GM13977 (cell line): ENCODE measurements at regions not wholly inside any gene's neighbourhood (a gene's known extent, or its start where the extent isn't known, plus 50 kb on each side); places are given as distances from the start of the nearest gene placed in this dataset.

Experiments used
- DNase-seq: peaks from one replicate; pipeline ENCODE4 v3.0.0; 2012; ENCODE audit warnings: low spot score
- CTCF ChIP-seq: IDR thresholded peaks from 2 replicates; pipeline ENCODE4 v1.5.1; 2012; ENCODE audit warnings: mild to moderate bottlenecking, control low read depth; ENCODE audit not compliant: insufficient read depth; ENCODE audit errors: extremely low read depth, missing control alignments
- in situ Hi-C: fragments of 300-500 bp; cut with MboI; formaldehyde crosslinking; loops from one replicate; pipeline ENCODE4 v1.12.0; 2022; ENCODE audit warnings: low sequenced_read_pairs, low pct_unique_long_range_greater_than_20kb, mixed read lengths, inconsistent platforms; ENCODE audit not compliant: unreplicated experiment

DNA sequence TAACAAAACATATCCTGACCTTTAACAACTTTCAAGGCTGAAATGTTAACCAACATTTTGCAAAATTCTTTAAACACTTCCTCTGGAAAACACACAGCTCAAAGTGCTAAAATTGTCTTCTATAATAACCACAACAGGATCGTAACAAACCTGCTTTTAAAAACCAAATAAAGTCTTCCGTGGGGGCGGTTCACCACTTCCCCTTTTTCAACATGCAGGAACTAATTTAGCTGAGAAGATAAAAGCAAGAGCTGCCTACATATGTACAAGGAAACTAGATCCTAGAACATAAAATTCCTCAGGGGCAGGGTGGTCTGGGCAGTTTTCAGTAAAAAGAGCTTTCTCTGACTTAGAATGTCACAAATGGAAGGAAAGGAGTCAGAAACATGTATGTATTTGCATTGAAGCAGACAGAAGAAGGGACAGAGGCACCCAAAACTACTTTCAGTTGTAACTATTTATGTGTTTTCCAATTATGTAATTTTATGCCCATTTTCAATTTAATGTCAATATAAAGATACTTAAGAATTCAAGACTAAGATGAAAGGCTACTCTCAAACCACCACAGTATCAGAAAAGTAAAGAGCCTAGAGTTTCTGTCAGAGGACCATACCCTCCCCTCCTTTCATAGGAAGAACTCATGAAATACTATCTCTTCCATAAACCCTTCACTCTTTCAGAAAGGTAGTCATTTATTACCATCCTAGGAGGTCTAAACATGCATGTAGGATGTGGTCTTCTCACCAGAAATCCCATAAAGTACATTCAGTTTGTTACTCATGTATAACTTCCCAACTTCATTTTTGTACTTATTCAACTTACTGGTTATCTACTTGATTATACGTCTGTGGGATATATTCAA is 185.9 kb upstream of the RASA1 start:
- peak; percentile 46 for DNase-seq
- in situ Hi-C loops = no loop called here
- no peak for TF ChIP-seq CTCF

GRCh38 chr5:87094347-87094746 is 173.3 kb upstream of the RASA1 start:
- no peak for DNase-seq
- in situ Hi-C loops = no loop called here
- no peak for TF ChIP-seq CTCF

GRCh38 chr5:87094833-87095232 is 172.8 kb upstream of the RASA1 start:
- TF ChIP-seq CTCF = no peak
- no peak for DNase-seq
- in situ Hi-C loops = no loop called here

DNA sequence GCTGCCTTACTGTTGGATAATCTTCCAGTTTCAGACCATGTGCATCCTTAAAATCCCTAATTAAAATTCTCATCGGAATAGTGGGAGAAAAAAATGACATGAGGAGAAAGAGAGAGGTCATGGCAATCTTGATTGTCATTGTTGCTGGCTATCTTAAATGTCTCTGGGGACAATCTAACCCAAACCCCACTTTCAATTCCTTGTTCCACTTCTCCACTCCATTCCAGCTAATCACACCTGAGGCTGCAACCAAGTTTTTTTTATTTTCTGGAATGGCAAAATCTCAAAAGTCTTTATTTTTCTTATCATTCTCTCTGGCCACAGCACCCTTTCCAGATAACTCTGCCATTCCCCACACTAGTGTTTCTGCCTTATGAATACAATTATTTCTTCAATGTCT is 171.9 kb upstream of the RASA1 start:
- TF ChIP-seq CTCF = no peak
- DNase-seq = no peak
- in situ Hi-C loops = no loop called here

- TF ChIP-seq CTCF = no peak
- in situ Hi-C loops = no loop called here
- no peak for DNase-seq
These were observed 170.0 kb upstream of the RASA1 start for GRCh38 chr5:87097664-87098063.

GRCh38 chr5:87099291-87099839 is 168.3 kb upstream of the RASA1 start:
- in situ Hi-C loops = no loop called here
- DNase-seq = no peak
- TF ChIP-seq CTCF = no peak
